SK-N-MC (cell line): ENCODE measurements at regions not wholly inside any gene's neighbourhood (a gene's known extent, or its start where the extent isn't known, plus 50 kb on each side); places are given as distances from the start of the nearest gene placed in this dataset.

Experiments
- EZH2 ChIP-seq: fragments of 200-600 bp; sonication (generic); IDR thresholded peaks from one replicate; pipeline ENCODE4 v1.6.1; 2017; ENCODE audit warnings: antibody characterized with exemption
- FOXP2 ChIP-seq: optimal IDR thresholded peaks from 2 replicates; pipeline ENCODE3; 2011; ENCODE audit warnings: mild to moderate bottlenecking, moderate library complexity; ENCODE audit not compliant: insufficient read depth; ENCODE audit errors: extremely low read length, control extremely low read depth
- POLR2AphosphoS5 ChIP-seq: IDR thresholded peaks from 2 replicates; pipeline ENCODE4 v1.6.1; 2012; ENCODE audit warnings: mild to moderate bottlenecking, low read depth, low read length, borderline replicate concordance

GRCh38 chr16:8493972-8494371 lies 96.3 kb downstream of the TMEM114 start:
- TF ChIP-seq POLR2AphosphoS5 (no peak), EZH2 (no peak), FOXP2 (no peak)
